Ureter (tissue), 1 donor: ENCODE measurements at regions not wholly inside any gene's neighbourhood (a gene's known extent, or its start where the extent isn't known, plus 50 kb on each side); places are given as distances from the start of the nearest gene placed in this dataset.

Source experiments
- DNase-seq: peaks from one replicate; pipeline ENCODE4 v3.0.0-alpha.2; 2020; ENCODE audit warnings: low spot score
- donor health status: DM: yes; HTN: yes; CAD: no.

GRCh38 chr6:25223490-25223991, 55.6 kb upstream of the CARMIL1 start:
- DNase-seq: peak; percentile 65

- no peak for DNase-seq
Observed at GRCh38 chr6:25224242-25224641, 54.9 kb upstream of the CARMIL1 start.

GRCh38 chr6:25227854-25228253, 51.3 kb upstream of the CARMIL1 start:
- no peak for DNase-seq
